Liver (tissue), 8 donors: ENCODE measurements at regions not wholly inside any gene's neighbourhood (a gene's known extent, or its start where the extent isn't known, plus 50 kb on each side); places are given as distances from the start of the nearest gene placed in this dataset.

Experiments
- DNase-seq: peaks from one replicate; pipeline ENCODE4 v3.0.0-alpha.2; 2017; ENCODE audit warnings: low spot score
- H3K27ac ChIP-seq, 2 donors: one replicate each; pipeline ENCODE4 v1.7.0; 2013; ENCODE audit warnings: inconsistent platforms in 2 of 2, low read length in 2 of 2, control low read depth in 1 of 2, low read depth in 1 of 2, mild to moderate bottlenecking in 1 of 2
- H3K27me3 ChIP-seq, 4 donors: one replicate each; pipeline versions ENCODE4 v1.6.1 to v1.7.0; 2013; ENCODE audit warnings: low read length in 3 of 4, inconsistent platforms in 1 of 4, mild to moderate bottlenecking in 1 of 4, moderate library complexity in 1 of 4; ENCODE audit not compliant: control insufficient read depth in 4 of 4, insufficient read depth in 4 of 4
- H3K36me3 ChIP-seq, 4 donors: one replicate each; pipeline versions ENCODE4 v1.6.1 to v1.7.0; 2013; ENCODE audit warnings: low read length in 3 of 4, mild to moderate bottlenecking in 3 of 4, low read depth in 1 of 4, moderate library complexity in 1 of 4; ENCODE audit not compliant: control insufficient read depth in 4 of 4, insufficient read depth in 3 of 4
- H3K4me1 ChIP-seq, 4 donors: one replicate each; pipeline versions ENCODE4 v1.6.1 to v1.7.0; 2013; ENCODE audit warnings: low read length in 3 of 4, mild to moderate bottlenecking in 3 of 4, moderate library complexity in 1 of 4; ENCODE audit not compliant: control insufficient read depth in 4 of 4, insufficient read depth in 4 of 4
- H3K4me3 ChIP-seq, 3 donors: one replicate each; pipeline versions ENCODE4 v1.6.1 to v1.7.0; 2013; ENCODE audit warnings: low read length in 3 of 3, control low read depth in 1 of 3, low read depth in 1 of 3, mild to moderate bottlenecking in 1 of 3
- H3K9ac ChIP-seq, 2 donors: one replicate each; pipeline ENCODE4 v1.7.0; 2013; ENCODE audit warnings: low read length in 2 of 2, mild to moderate bottlenecking in 2 of 2, moderate library complexity in 2 of 2, control low read depth in 1 of 2, low read depth in 1 of 2
- H3K9me3 ChIP-seq, 4 donors: one replicate each; pipeline versions ENCODE4 v1.6.1 to v1.7.0; 2013; ENCODE audit warnings: low read length in 3 of 4; ENCODE audit not compliant: control insufficient read depth in 4 of 4
- EGR1 ChIP-seq, 2 donors: IDR thresholded peaks; 2 replicates each; pipeline ENCODE4 v1.6.1; 2016 to 2018; ENCODE audit warnings: antibody characterized with exemption in 2 of 2, low read depth in 2 of 2
- FOXA1 ChIP-seq: IDR thresholded peaks from 2 replicates; pipeline ENCODE4 v1.6.1; 2016; ENCODE audit warnings: antibody characterized with exemption
- FOXA2 ChIP-seq: IDR thresholded peaks from 2 replicates; pipeline ENCODE4 v1.6.1; 2016; ENCODE audit warnings: antibody characterized with exemption
- GABPA ChIP-seq, 2 donors: IDR thresholded peaks in 1 of 2; conservative IDR thresholded peaks in 1 of 2; 2 replicates each; pipeline ENCODE4 v1.6.1; 2016; ENCODE audit warnings: antibody characterized with exemption in 2 of 2, mild to moderate bottlenecking in 1 of 2, moderate library complexity in 1 of 2
- HNF4A ChIP-seq, 2 donors: conservative IDR thresholded peaks; 2 replicates each; pipeline ENCODE4 v1.6.1; 2016; ENCODE audit warnings: antibody characterized with exemption in 2 of 2, mild to moderate bottlenecking in 2 of 2
- HNF4G ChIP-seq: IDR thresholded peaks from 2 replicates; pipeline ENCODE4 v1.6.1; 2016; ENCODE audit warnings: antibody characterized with exemption
- JUND ChIP-seq, 2 donors: IDR thresholded peaks; 2 replicates each; pipeline ENCODE4 v1.6.1; 2016; ENCODE audit warnings: antibody characterized with exemption in 2 of 2
- NR2F2 ChIP-seq: IDR thresholded peaks from 2 replicates; pipeline ENCODE4 v1.6.1; 2016; ENCODE audit warnings: antibody characterized with exemption
- RAD21 ChIP-seq, 2 donors: IDR thresholded peaks; 2 replicates each; pipeline ENCODE4 v1.6.1; 2016; ENCODE audit warnings: antibody characterized with exemption in 2 of 2, mild to moderate bottlenecking in 2 of 2
- RXRA ChIP-seq, 2 donors: IDR thresholded peaks; 2 replicates each; pipeline ENCODE4 v1.6.1; 2017 to 2018; ENCODE audit warnings: antibody characterized with exemption in 2 of 2, mild to moderate bottlenecking in 1 of 2
- SP1 ChIP-seq: IDR thresholded peaks from 2 replicates; pipeline ENCODE4 v1.6.1; 2018; ENCODE audit warnings: antibody characterized with exemption, mild to moderate bottlenecking
- TAF1 ChIP-seq: conservative IDR thresholded peaks from 2 replicates; pipeline ENCODE4 v1.6.1; 2016; ENCODE audit warnings: antibody characterized with exemption, mild to moderate bottlenecking
- YY1 ChIP-seq: IDR thresholded peaks from 2 replicates; pipeline ENCODE4 v1.6.1; 2016; ENCODE audit warnings: antibody characterized with exemption, mild to moderate bottlenecking
- WGBS: extraction: QIAGEN DNeasy Blood & Tissue Kit; methylation state at CpG from one replicate; pipeline ENCODE4 v1.1.7; 2013; 5-methylcytosine and 5-hydroxymethylcytosine counted together
- TF ChIP-seq, protein P1 (sequence below): IDR thresholded peaks from 2 replicates; pipeline ENCODE4 v1.6.1; 2016; ENCODE audit warnings: antibody characterized with exemption, mild to moderate bottlenecking
- TF ChIP-seq, protein P2 (sequence below): IDR thresholded peaks from 2 replicates; pipeline ENCODE4 v1.6.1; 2016; ENCODE audit warnings: antibody characterized with exemption
- TF ChIP-seq, protein P3 (sequence below): fragments of 150-350 bp; IDR thresholded peaks from 2 replicates; pipeline ENCODE4 v1.5.1; 2017; ENCODE audit warnings: improper control_type of control experiment, low read depth, low read length; ENCODE audit not compliant: missing input control
- TF ChIP-seq, protein P4 (sequence below): IDR thresholded peaks from 2 replicates; pipeline ENCODE4 v1.6.1; 2016; ENCODE audit warnings: antibody characterized with exemption
- TF ChIP-seq, protein P5 (sequence below): IDR thresholded peaks from 2 replicates; pipeline ENCODE4 v1.6.1; 2016; ENCODE audit warnings: antibody characterized with exemption
- donor health status: healthy.
- donor health status: healthy.
- donor health status: healthy.
- donor health status: healthy.
- donor health status: healthy.

DNA sequence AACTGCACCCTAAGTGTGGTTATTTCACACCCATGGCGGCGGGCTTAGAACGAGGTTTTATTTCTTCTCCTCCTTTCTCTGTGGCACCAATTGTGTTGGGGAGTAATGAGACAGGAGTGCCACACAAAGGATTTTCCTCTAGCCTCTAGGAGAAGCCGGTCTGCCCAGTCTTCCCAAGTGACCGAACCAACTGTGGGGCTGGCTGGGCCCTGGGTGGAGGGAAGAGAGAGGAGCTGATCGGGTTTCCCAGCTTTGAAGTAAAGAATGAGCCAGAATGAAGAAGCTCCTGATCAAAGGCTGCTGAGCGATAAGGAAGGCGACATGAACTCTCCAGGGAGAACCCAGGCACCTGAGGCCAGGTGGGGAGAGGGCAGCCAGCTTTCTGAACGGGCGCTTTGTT is 616.0 kb upstream of the BTBD3 start:
- Histone ChIP-seq H3K4me1 (no peaks in the 10 kb centered on the region), H3K36me3 (no peaks in the 10 kb centered on the region), H3K27ac (no peak overlapping the region), H3K4me3 (no peak overlapping the region), H3K9ac (no peak overlapping the region), H3K9me3 (no peaks in the 10 kb centered on the region), H3K27me3 (peaks cover 0 to 3% (median 0%) of the 10 kb centered on the region in 4 donors)
- no peak for TF ChIP-seq TAF1
- TF ChIP-seq JUND (IDR thresholded peaks at IDR 0.05) = no peak
- TF ChIP-seq RAD21 (IDR thresholded peaks at IDR 0.05) = no peak
- no peak for TF ChIP-seq FOXA2
- TF ChIP-seq SP1 = no peak
- no peak for TF ChIP-seq EGR1 (IDR thresholded peaks at IDR 0.05; ENCODE audit: low read depth in 2 of 2)
- TF ChIP-seq YY1 = no peak
- TF ChIP-seq, protein P1, sequence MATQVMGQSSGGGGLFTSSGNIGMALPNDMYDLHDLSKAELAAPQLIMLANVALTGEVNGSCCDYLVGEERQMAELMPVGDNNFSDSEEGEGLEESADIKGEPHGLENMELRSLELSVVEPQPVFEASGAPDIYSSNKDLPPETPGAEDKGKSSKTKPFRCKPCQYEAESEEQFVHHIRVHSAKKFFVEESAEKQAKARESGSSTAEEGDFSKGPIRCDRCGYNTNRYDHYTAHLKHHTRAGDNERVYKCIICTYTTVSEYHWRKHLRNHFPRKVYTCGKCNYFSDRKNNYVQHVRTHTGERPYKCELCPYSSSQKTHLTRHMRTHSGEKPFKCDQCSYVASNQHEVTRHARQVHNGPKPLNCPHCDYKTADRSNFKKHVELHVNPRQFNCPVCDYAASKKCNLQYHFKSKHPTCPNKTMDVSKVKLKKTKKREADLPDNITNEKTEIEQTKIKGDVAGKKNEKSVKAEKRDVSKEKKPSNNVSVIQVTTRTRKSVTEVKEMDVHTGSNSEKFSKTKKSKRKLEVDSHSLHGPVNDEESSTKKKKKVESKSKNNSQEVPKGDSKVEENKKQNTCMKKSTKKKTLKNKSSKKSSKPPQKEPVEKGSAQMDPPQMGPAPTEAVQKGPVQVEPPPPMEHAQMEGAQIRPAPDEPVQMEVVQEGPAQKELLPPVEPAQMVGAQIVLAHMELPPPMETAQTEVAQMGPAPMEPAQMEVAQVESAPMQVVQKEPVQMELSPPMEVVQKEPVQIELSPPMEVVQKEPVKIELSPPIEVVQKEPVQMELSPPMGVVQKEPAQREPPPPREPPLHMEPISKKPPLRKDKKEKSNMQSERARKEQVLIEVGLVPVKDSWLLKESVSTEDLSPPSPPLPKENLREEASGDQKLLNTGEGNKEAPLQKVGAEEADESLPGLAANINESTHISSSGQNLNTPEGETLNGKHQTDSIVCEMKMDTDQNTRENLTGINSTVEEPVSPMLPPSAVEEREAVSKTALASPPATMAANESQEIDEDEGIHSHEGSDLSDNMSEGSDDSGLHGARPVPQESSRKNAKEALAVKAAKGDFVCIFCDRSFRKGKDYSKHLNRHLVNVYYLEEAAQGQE = no peak
- TF ChIP-seq FOXA1 = no peak
- no peak for TF ChIP-seq HNF4G
- TF ChIP-seq NR2F2 = no peak
- no peak for TF ChIP-seq GABPA (IDR thresholded peaks at IDR 0.05 in 1 of 2, conservative IDR thresholded peaks at IDR 0.05 in 1 of 2)
- TF ChIP-seq, protein P2, sequence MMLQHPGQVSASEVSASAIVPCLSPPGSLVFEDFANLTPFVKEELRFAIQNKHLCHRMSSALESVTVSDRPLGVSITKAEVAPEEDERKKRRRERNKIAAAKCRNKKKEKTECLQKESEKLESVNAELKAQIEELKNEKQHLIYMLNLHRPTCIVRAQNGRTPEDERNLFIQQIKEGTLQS = no peak
- TF ChIP-seq, protein P3, sequence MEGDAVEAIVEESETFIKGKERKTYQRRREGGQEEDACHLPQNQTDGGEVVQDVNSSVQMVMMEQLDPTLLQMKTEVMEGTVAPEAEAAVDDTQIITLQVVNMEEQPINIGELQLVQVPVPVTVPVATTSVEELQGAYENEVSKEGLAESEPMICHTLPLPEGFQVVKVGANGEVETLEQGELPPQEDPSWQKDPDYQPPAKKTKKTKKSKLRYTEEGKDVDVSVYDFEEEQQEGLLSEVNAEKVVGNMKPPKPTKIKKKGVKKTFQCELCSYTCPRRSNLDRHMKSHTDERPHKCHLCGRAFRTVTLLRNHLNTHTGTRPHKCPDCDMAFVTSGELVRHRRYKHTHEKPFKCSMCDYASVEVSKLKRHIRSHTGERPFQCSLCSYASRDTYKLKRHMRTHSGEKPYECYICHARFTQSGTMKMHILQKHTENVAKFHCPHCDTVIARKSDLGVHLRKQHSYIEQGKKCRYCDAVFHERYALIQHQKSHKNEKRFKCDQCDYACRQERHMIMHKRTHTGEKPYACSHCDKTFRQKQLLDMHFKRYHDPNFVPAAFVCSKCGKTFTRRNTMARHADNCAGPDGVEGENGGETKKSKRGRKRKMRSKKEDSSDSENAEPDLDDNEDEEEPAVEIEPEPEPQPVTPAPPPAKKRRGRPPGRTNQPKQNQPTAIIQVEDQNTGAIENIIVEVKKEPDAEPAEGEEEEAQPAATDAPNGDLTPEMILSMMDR = no peak
- TF ChIP-seq, protein P4, sequence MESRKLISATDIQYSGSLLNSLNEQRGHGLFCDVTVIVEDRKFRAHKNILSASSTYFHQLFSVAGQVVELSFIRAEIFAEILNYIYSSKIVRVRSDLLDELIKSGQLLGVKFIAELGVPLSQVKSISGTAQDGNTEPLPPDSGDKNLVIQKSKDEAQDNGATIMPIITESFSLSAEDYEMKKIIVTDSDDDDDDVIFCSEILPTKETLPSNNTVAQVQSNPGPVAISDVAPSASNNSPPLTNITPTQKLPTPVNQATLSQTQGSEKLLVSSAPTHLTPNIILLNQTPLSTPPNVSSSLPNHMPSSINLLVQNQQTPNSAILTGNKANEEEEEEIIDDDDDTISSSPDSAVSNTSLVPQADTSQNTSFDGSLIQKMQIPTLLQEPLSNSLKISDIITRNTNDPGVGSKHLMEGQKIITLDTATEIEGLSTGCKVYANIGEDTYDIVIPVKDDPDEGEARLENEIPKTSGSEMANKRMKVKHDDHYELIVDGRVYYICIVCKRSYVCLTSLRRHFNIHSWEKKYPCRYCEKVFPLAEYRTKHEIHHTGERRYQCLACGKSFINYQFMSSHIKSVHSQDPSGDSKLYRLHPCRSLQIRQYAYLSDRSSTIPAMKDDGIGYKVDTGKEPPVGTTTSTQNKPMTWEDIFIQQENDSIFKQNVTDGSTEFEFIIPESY = no peak
- TF ChIP-seq, protein P5, sequence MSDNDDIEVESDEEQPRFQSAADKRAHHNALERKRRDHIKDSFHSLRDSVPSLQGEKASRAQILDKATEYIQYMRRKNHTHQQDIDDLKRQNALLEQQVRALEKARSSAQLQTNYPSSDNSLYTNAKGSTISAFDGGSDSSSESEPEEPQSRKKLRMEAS = no peak
- TF ChIP-seq HNF4A (conservative IDR thresholded peaks at IDR 0.05) = no peak
- no peak for TF ChIP-seq RXRA (IDR thresholded peaks at IDR 0.05)
- no peak for DNase-seq
- 72% methylated on average over 10 of the region's 10 CpGs for WGBS
